HG02840 (cell line): ENCODE measurements at regions not wholly inside any gene's neighbourhood (a gene's known extent, or its start where the extent isn't known, plus 50 kb on each side); places are given as distances from the start of the nearest gene placed in this dataset.

Experiments
- ATAC-seq: cut with Tn5 transposase; IDR thresholded peaks from one replicate; pipeline ENCODE4 v1.9.1; 2021; ENCODE audit warnings: mild to moderate bottlenecking, moderate library complexity, moderate number of reproducible peaks; ENCODE audit not compliant: unreplicated experiment, low FRiP score

DNA sequence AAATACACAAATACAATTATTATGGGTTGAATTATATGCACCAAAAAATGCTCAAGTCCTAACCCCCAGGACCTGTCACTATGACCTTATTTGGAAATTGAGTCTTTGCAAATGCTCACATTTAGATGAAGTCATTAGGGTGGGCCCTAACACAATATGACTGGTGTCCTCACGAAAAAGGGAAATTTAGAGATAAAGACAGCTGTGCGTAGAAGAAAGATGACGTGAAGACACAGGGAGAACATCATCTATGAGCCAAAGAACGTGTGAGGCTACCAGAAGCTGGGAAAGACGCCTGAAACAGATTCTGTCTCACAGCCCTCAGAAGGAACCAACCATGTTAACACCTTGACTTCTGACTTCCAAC, 259.2 kb downstream of the EMP1 start:
- ATAC-seq: no peak

DNA sequence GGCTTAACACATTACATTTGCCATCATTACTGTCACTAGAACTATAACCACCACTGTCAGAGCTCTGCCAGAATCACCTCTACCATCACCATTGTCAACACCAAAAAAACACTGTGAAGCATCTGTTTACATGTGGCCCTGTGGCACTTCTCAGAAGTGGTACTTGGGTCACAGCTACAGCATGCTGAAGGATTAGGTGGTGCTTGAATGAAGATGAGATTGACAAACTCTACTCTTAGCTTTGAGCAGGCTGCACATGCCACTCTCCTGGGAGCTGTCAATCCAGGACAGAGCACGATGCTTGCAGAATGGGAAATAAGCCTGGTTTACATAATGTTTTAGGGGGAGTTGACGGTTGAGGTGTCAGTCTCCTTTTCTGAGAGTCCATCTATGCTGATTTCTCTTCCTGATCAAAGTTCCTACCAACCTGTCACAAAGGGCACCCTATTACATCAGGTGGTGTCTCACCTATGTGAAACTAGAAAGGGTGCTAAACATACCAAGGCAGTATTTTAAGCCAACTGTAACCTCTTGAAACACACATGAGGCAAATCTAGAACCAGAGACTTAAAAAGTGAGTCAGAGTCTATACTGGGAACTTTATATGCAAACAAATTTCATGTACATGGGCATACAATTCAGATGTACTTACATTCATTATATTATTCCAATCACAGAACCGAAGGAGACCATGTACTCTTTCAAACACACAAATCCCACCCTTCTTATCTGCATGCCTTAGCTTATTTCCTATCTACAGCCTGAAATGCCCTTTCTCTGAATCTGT, 258.7 kb downstream of the EMP1 start:
- ATAC-seq: no peak

DNA sequence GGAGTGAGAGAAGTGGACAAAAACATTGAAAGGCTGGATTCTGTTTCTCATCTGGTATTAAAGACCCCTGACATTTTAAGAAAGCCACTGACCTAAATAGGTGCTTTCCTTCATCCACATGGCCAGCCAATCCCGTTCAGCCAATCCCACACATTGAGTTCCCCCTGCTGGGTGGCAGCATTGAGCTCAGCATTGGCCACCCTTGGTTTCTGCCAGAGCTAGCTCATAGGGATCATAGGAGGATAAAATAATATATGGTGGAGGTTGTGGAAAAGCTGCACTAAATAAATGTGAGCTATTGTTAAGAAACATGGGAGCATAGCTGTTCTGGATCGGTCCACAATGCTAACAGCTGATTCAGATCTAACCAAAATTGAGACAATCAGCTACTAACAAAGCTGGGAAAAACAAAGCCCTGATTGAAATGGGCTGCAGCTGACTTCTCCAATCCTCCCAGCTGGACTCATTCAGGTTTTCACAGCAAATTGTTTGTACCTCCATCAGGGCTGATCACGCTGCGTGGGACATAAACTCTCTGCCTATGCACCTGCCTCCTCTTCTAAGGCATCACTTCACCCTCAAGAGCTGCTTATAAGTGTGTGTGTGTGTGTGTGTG, 256.5 kb downstream of the EMP1 start:
- ATAC-seq: no peak

DNA sequence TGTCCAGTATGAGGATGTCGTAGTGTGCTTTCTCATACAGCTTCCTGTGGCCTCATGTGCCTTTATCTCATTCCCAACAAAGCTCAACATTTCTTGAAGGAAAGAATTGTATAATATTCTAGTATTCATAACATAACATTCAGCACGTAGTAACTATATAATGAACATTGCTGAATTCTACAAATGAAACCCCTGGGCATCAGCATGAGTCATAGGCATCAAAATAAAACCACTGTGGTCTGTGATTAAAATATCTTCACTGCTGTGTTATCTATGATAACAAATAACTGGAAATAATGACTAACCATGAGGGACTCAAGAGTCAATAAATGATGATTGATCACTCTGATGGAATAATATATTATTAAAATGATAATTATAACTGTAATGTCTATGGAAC, 255.2 kb downstream of the EMP1 start:
- no peak for ATAC-seq

DNA sequence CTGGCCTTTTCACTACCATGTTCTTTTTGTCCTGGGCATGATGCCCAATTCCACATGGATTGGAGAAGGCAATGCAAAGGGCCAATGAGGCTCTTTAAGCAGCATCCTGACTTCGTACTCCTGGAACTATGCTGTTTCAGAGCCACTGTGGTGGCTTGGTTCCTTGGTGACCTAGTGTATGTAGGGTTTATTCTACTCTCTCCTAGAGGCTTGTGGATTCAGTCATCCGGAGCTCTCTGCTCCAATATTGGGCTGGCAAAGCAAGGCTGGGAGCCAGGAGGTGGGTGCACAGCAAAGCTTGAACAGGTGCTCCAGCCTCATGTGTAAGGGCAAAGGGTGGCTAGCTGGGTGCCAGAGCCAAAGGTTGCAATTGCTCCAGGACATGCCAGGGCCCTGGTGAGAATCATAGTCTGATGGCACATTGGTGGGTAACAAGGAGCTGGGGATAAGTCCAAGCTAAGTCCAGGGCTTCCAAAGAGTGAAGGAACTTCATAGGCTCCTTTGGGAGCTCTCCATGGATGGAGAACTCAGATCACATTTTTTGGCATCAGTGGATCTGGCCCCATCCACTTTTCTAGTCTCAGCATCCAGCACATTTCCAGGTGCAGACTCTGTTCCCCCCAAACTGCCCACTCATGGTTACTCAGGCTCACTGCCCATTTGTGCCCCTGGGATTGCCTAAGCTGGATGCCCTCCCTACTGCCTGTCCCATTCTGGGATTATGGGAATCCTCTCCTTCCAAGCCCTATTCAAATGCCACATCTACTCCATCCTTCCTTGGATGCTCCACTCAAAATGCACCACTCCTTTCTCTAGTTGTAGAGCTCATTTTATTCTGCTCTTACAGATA, 253.9 kb downstream of the EMP1 start:
- no peak for ATAC-seq

DNA sequence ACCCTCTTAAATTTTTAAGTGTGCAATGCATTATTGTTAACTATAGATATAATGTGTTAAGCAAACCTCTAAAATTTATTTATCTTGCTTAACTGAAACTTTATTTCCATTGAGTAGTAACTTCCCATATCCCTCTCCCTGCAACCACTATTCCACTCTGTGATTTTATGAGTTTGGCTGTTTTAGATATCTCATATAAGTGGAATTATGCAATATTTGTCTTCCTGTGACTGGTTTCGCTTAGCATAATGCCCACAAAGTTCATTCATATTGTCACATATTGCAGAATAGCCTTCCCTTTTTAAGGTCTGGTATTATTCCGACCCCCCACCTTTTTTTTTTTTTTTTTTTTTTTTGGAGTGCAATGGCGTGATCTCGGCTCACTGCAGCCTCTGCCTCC, 247.6 kb downstream of the EMP1 start:
- no peak for ATAC-seq

DNA sequence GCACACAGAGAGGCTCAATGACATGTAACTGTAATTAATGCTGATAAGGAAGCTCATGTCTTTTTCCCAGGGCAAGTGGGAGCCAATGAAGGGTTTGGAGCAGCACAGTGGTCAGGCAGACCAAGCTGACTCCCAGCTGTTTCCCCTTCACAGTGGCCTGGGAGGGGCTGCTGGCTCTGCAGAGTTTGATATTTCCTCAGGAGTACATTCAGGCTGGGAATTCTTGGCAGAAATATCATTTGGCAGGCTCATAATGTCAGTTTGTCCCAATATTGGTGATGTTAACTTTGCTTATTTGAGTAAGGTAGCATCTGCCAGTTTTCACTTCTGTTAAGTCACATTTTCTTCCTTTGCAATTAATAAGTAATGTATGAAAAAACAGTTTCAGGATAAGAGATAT, 247.0 kb downstream of the EMP1 start:
- no peak for ATAC-seq

DNA sequence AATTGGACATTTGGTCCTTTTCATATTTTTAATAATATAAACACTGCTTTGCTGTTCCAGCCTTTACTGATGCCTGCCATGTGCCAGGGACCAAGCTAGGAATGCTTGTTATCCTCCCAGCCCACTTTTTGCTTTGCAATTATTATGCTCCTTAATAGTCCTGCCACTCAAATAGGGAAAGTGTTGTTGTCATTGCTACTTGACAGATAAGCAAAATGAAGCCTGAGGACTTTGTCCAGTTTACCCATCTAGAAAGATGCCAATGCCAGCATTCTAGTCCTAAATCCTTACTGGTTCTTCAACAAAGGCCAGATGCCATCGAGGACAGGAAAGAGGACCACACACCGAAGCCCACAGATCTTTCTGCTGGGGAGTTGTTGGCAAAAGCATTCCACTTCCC, 246.5 kb downstream of the EMP1 start:
- ATAC-seq: no peak

DNA sequence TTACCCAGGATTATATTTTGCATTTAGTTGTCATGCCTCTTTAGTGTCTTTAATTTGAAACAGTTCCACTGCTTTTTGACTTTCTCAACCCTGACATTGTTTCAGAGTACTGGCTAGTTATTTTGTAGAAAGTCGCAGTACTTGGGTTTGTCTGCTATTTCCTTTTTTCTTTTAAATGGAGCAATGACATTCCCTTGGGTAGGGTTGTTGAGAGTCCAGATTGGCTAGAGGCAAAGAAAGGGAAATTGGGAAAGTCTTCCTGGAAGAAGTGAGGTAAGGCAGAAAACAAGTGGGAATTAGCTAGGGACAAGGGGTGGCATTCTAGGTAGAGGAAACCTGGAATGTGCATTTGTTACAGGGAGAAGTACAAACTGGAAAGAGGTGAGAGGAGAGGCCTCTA, 245.9 kb downstream of the EMP1 start:
- no peak for ATAC-seq

DNA sequence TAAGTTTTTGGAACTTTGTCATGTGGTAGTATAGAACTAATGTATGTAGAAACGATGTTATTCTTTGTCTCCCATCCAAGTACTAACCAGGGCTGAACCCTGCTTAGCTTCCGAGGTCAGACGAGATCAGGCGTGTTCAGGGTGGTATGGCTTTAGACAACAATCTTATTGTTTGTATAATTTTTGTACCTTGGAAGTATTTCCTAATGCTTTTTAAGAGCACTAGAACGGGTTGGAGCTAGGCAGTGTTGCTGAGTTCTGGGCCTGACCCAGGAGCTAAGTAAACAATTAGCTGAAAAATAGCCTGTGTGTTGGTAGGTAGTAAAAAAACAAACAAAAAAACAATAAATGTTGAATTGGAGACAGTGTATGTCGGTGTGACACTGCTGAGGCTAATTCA, 244.3 kb downstream of the EMP1 start:
- ATAC-seq: no peak

DNA sequence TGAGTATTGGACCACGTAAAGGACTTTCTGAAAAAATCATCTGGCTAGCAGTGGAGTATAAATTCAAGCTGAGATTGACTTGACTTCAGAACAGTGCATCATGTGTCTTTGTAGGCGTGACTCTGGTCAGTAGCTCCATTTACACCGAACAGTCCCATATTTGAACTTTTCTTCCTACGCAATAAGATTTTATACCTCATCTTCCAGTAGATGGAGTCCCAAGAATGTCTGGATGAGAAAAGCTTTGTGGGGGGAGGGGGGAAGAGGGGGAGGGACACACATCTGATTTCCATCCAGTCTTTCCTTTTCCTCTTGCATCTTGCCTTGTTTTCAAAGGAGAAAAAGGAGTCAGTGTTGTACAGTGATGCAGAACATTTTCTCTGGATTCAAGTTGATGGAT, 241.0 kb downstream of the EMP1 start:
- ATAC-seq: no peak

DNA sequence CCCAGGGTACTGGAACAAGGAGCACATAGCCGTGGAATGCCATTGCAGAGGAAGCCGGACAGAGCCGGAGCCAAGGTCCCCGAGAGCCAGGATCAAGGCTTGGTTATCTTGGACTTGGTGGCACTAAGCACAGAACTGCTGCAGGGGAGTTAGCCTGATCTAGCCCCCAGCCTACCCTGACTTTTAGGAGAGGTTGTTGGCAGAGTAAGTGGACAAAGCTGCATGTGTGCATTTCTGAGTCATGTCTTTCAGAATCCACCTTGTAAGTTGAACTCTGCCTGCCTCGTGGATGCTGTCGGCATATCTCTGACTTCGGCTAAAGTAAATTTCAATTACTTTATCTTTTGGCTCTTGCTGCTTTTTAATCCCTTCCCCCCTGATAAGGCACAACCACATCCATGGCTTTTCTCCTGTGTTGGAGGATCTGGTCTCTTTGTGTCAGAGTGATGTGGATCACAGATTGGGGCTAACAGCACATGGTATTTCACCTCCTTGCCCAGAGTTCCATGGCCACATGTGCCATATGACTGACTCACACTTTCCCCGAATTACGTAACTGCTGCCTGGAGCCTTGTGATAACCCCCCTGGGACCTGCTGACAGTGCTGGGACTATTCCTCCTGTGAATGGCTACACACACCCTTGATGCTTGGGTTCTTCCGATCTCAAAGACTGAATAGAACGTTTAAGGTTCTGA, 240.3 kb downstream of the EMP1 start:
- no peak for ATAC-seq

DNA sequence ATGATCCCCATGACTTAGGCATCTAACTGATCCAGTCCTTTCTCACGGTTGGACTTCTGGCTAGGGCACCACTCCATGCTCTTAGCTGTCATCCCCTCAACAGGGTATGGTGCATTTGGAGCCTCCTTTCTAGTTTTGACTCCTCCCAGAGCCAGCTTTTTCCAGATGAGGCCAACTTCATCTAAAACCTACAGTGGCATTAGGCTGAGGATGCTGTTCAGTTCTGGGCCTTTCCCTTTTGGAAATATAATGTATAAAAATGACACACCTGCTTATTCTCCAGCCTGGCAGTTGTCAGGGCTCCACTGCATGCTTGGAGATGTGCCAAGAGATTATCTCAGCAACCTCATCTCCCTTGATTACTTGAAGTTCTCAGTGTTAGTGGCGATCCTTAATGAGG, 239.7 kb downstream of the EMP1 start:
- ATAC-seq: no peak

DNA sequence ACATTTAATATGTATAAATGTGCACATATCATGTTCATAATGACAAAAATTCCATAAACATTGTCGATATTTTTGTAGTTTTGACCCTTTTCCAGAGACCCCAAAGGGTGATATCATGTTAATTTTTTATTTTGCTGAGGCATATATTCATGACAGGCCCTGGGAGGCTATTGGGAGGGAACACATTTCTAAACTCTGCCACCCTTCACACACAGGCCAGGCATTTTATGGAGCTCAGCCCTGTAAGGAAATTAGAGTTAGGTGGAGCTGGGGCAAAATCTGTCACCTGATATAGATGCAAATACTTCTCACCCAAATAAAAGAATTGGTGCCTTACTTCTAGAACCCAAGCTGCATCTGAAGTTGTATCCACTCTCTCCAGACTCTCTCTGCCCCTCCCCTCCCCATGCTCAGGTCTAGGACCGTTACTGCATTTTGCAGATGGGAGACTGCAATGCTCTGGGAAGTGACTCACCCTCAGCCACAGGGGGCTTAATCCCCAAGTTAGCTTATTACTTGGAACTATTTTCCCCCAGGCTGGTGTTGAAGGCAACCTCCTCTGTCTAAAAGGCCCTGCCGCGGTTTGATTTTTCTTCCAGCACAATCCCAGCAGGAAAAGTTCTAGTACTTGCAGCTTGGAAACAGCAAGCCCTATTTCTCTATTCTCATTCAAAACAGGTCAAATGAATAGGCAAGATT, 238.9 kb downstream of the EMP1 start:
- no peak for ATAC-seq

DNA sequence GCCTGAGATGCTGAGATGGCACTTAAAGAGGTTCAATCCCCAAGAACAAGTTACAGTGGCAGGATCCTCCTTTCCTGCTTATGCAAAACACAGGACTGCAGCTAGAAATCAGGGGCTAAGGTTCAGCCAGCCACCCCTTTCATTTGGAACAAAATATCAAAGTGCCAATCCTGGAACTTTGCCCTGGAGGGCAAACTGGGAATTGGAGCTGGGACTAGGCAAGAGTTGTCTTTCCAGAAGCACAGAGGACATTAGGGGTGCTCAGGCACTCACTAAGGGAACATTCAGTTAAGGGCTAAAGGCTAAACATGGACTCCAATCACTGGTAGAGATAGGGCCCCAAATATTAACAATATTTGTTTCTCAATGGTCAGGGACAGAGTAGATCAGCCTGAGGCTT, 237.2 kb downstream of the EMP1 start:
- ATAC-seq: no peak

DNA sequence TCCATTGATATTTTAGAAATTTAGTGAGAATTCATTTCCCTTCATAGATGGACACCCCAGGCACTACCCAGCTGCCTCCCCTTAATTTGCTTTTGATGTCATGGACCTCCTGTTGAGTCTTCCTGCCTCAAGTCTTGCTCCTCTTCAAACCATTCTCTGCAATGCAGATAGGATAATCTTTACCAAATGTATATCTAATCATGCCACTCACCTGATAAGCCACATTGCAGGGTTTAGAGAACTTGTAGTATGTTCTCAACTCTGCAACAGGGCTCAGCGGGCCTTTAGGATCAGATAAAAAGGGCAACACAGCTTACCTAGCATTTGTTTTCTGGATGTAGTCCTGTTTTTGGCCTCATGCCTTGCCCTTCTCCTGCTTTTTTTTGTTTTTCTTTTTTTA, 234.5 kb downstream of the EMP1 start:
- ATAC-seq: no peak

DNA sequence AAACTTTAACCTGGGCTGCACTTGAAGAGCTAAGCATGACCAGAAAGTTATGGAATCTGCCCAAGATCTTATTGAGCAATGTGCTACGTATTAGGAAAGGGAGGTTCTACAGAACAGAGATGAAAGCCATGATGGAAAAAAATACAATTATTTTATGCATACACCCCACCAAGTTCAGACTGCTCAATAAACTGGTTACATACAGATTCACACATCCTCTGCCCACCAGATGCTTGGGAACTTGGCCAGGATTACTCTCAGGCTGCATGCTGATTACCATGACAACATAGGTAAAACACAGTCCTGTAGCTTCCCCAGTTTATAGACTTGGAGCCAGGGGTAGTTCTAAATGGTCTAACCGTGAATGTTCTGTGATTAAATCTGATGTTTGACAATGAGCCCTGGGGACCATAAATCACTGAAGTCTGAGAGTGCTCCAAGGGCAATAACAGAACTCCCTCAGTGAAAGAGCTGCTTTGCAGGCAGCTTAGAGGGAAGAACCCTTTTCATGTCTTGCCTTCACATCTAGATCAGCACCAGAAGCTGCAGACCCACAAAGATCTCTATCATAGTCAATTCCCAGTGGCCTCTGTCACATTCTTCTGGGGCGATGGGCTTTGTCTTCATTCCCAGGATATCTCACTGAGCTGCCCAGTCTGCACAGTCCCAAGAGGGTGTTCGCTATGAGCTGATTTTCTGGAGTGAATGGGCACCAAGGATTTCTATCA, 232.2 kb downstream of the EMP1 start:
- ATAC-seq: no peak

DNA sequence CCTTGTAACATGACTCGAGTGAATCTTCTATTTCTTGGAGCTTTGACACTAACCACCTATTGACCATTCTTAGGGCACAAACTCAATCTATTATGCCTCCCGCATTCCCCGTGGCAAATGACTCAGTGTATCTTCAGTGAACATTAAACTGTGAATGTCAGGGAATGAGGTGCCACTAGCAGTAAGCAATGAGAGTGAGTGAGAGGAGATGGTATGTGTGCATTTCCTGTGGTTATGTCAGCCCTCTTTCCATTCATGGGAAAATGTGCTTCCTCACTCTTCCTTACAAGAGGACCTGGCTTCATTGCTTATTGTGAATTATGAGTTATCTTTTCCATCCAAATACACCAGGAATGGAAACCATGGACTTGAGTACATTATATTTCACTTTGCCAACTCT, 229.2 kb downstream of the EMP1 start:
- no peak for ATAC-seq

DNA sequence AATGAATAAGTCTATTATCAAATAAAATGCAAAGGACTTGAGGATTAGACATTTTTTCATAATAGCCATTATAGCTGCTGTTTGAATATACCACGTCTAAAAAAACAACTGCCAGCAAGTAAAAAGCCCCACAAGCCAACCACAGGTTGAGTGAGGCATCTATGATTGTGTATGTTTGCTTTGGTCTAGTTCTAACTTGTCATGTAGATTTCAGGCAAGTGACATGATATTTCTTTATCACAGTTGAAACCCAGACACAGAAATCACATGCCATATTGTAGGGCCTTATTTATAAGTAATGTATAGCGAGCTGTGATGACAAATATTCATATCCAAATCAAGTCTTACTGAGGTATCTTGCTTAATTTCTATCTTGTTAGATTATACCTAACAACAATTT, 225.8 kb downstream of the EMP1 start:
- no peak for ATAC-seq

DNA sequence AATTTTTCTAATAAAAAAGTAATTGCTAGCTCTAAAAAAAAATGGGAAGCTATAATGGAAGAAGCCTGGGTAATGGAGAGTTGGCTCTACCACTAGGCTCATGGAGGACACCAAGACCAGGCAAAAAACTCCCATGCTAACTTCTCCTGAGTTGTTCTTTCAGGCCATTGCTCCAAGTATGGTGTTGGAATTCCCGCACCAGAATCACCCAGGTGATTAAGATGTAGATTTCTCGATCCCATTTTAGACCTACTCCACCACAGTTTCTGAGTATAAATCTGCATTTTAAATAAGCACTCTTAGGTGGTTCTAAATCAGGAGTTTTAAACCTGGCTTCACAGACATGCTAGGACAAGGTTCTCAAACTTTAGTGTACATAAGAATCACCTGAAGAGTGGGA, 221.0 kb downstream of the EMP1 start:
- ATAC-seq: no peak
